SU-DHL-6 (cell line): ENCODE measurements at regions not wholly inside any gene's neighbourhood (a gene's known extent, or its start where the extent isn't known, plus 50 kb on each side); places are given as distances from the start of the nearest gene placed in this dataset.

Source experiments
- CTCF ChIP-seq: fragments of 200-600 bp; sonication (generic); IDR thresholded peaks from one replicate; pipeline ENCODE4 v1.5.1; 2017; ENCODE audit warnings: antibody characterized with exemption, mild to moderate bottlenecking, low read length, moderate library complexity; ENCODE audit not compliant: insufficient read depth, poor library complexity, severe bottlenecking
- EZH2phosphoT487 ChIP-seq: fragments of 200-600 bp; sonication (generic), shearing (Covaris generic); conservative IDR thresholded peaks from 2 replicates; pipeline ENCODE4 v1.6.1; 2018; ENCODE audit warnings: mild to moderate bottlenecking, antibody characterized with exemption, low read length, moderate library complexity, mixed read lengths

DNA sequence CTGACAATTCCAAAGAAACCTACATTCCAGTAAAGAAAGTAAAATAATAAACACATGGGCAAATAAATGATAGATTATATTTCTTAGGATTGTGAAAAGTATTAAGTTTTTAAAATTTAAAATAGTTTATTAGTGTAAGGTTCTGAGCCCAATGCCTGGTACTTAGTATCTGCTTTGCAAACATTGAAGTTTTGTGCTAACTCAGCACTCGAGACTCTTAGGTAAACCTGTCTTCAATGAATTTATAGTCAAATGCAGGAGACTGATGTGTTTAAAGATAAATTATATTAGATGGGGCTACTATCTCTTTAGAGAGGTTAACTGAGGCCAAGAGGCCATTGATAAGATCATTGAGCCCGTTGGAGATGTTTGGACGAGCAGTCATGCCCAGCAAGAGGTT lies 138.3 kb upstream of the SALL1 start:
- no peak for TF ChIP-seq CTCF
- no peak for TF ChIP-seq EZH2phosphoT487
